T-helper 22 cell (primary cell): ENCODE measurements at regions not wholly inside any gene's neighbourhood (a gene's known extent, or its start where the extent isn't known, plus 50 kb on each side); places are given as distances from the start of the nearest gene placed in this dataset.
"Not testable (repeated sequence)": the region's sequence is repeated elsewhere in the genome, so short reads cannot be mapped to it uniquely, and the experiment has no call there.

Source experiments
- DNase-seq: peaks from one replicate; pipeline ENCODE4 v3.0.0-alpha.2; 2020; ENCODE audit warnings: low read depth

- no peak for DNase-seq
These were observed 118.3 kb upstream of the FGGY start for GRCh38 chr1:59178339-59179187.

DNA sequence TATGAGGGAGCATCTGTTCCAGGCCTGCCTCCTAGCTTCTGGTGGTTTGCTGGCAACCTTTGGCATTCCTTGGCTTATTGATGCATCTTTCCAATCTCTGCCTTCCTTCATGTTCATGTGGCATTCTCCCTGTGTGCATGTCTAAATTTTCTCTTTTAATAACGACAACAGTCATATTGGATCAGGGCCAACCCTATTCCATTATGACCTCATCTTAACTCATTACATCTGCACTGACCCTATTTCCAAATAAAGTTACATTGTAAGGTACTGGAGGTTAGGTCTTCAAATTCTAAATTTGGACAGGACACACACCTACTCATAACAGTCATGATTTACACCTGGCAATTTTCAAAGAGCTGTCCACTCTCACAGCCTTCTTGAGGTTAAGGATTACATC is 117.2 kb upstream of the FGGY start:
- no peak for DNase-seq

- DNase-seq = no peak
These were observed 116.2 kb upstream of the FGGY start for GRCh38 chr1:59180735-59181134.

- no peak for DNase-seq
These were observed 113.1 kb upstream of the FGGY start for GRCh38 chr1:59183749-59184317.

- DNase-seq = no peak
These were observed 112.5 kb upstream of the FGGY start for GRCh38 chr1:59184365-59184905.

GRCh38 chr1:59185163-59185860 is 111.6 kb upstream of the FGGY start:
- no peak for DNase-seq

DNA sequence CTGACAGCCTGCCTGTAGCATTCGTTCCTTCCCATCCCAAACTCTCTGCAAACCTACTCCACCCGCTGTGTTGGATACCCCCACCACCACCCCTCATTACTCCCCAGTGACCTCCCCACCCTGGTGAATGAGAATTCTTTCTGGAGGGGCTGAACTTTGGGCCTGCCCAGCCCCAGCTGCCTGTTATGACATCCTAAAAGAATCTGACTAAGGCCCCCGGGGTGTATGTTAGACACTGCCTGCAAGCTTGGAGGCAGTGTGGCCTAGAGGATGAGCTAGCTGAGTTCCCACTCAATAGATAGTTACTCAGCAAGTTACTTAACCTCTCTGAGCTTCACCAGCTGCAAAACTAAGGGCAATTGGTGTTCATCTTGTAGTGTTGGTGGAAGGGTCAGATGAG is 110.2 kb upstream of the FGGY start:
- no peak for DNase-seq

GRCh38 chr1:59188413-59189213 is 108.3 kb upstream of the FGGY start:
- DNase-seq = no peak

- DNase-seq = no peak
These were observed 103.3 kb upstream of the FGGY start for GRCh38 chr1:59193443-59194093.

DNA sequence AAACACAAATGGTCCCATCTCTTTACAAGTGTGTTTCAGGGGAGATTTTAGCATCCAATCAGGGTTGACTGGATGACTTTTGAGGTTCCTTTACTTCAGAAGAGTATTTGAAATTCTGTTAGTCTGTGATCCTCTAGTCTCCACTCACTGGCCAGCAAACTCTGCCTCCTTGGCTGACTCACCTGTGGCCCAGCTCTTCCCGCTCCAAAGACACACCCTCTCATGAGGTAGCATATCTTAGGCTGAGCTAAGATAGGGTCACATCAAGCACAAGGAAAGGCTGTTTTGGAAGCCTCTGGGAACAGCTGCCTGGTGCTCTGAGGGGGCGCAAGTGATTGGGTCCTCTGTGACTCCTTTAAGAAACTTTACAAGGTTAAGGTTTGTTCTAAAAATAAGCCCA is 102.3 kb upstream of the FGGY start:
- no peak for DNase-seq

DNA sequence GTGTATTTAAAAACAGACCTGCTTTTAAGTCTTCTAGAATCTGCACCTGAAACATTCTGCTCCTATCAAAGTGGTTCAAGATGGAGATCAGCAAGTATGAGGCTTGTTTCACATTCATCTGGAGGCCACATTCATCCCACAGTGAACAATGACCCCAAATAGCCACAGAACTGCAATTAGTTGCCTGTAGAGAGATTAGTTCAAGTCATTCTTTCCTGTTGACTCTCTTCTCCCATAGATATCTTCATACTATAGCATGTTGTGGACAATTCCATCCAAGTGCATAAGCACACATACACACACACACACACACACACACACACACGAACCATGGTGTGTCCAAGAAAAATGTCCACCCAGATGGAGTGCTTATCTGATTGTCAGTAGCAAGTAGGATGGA is 101.7 kb upstream of the FGGY start:
- no peak for DNase-seq

DNA sequence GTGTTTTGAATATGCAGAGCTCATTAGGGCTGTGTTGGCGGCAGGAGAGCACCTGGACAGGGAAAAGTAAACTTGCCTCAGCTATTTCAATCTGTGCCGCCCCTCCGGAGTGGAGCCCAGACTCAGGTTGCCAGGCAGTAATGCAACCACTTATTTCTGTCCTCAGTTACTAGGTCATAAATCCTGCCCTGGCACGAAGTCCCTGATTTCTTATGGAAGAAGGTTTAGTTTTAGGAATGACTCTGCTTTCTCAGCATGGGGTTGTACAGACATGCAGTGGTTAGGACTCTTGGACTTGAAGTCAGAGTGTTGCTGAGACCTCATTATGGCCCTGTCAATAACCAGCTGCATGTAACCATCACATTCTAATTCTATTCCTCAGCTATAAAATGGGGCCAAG is 98.3 kb upstream of the FGGY start:
- no peak for DNase-seq

DNA sequence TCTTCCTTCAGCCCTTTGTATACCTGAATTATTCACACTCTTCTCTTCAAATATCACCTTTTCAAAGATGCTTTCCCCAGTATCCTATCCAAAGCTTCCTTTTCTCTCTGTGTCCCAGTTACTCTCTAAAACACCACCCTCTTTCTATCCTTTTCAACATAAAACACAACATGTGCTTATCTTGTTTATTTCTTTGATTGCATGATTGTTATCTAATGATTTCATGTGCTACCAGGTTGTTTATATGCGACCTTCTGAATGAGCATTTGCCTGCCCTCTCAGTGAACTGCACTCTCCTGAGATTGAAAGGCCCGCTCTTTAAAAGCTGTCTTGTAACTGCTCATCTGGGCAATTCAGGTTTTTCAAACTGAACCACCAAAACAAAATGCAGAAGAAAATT is 97.7 kb upstream of the FGGY start:
- DNase-seq = no peak

- DNase-seq = no peak
These were observed 97.0 kb upstream of the FGGY start for GRCh38 chr1:59199719-59200376.

DNA sequence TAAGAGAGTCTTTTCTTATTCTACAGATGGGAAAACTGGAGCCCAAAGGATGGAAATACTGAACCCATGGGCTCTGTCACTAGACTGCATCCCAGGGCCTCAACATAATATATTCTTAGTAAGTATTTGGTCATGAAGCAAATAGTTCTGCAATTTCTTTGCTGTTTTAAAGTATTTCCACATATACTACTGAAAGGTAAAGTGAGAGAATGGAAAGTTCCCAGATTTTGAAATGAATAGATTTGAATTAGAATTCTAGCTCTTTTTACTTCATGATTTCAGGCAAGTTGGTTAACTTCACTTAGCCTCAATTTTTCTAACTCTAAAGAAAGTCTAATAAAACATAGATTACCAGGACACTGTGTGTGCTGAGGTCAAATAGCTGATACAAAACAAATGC is 95.6 kb upstream of the FGGY start:
- DNase-seq = no peak

- no peak for DNase-seq
These were observed 94.4 kb upstream of the FGGY start for GRCh38 chr1:59202455-59202854.

- DNase-seq = no peak
These were observed 92.9 kb upstream of the FGGY start for GRCh38 chr1:59204001-59204400.

- DNase-seq = not testable (repeated sequence)
These were observed 90.3 kb upstream of the FGGY start for GRCh38 chr1:59206616-59207015.

GRCh38 chr1:59210430-59210829 is 86.5 kb upstream of the FGGY start:
- DNase-seq = not testable (repeated sequence)

GRCh38 chr1:59212706-59213105 is 84.2 kb upstream of the FGGY start:
- DNase-seq = no peak
